GM21526 (cell line): ENCODE measurements at regions not wholly inside any gene's neighbourhood (a gene's known extent, or its start where the extent isn't known, plus 50 kb on each side); places are given as distances from the start of the nearest gene placed in this dataset.

ENCODE experiments used
- ATAC-seq: cut with Tn5 transposase; IDR thresholded peaks from one replicate; pipeline ENCODE4 v1.9.1; 2021; ENCODE audit warnings: moderate library complexity; ENCODE audit not compliant: unreplicated experiment, low FRiP score

GRCh38 chr20:40333591-40333990, 355.4 kb downstream of the MAFB start:
- ATAC-seq = no peak

- no peak for ATAC-seq
Measured at GRCh38 chr20:40331807-40332560, 357.1 kb downstream of the MAFB start.

GRCh38 chr20:40331249-40331648, 357.8 kb downstream of the MAFB start:
- no peak for ATAC-seq

GRCh38 chr20:40329321-40329720, 359.7 kb downstream of the MAFB start:
- no peak for ATAC-seq

- ATAC-seq = no peak
Measured at GRCh38 chr20:40326784-40327183, 362.3 kb downstream of the MAFB start.

- ATAC-seq = no peak
Measured at GRCh38 chr20:40325006-40325568, 363.9 kb downstream of the MAFB start.

- ATAC-seq = no peak
Measured at GRCh38 chr20:40323361-40323794, 365.7 kb downstream of the MAFB start.

GRCh38 chr20:40322941-40323340, 366.1 kb downstream of the MAFB start:
- no peak for ATAC-seq

GRCh38 chr20:40320517-40321011, 368.5 kb downstream of the MAFB start:
- ATAC-seq = no peak

- no peak for ATAC-seq
Measured at GRCh38 chr20:40319741-40320516, 369.1 kb downstream of the MAFB start.

GRCh38 chr20:40319056-40319455, 370.0 kb downstream of the MAFB start:
- ATAC-seq = no peak

- no peak for ATAC-seq
Measured at GRCh38 chr20:40317156-40317790, 371.8 kb downstream of the MAFB start.

- ATAC-seq = no peak
Measured at GRCh38 chr20:40314278-40314677, 374.8 kb downstream of the MAFB start.

- no peak for ATAC-seq
Measured at GRCh38 chr20:40313730-40314129, 375.3 kb downstream of the MAFB start.

GRCh38 chr20:40309731-40310130, 379.3 kb downstream of the MAFB start:
- ATAC-seq = no peak

- ATAC-seq = no peak
Measured at GRCh38 chr20:40307997-40308396, 381.0 kb downstream of the MAFB start.

- no peak for ATAC-seq
Measured at GRCh38 chr20:40307268-40307667, 381.8 kb downstream of the MAFB start.

GRCh38 chr20:40305303-40305702, 383.7 kb downstream of the MAFB start:
- ATAC-seq = no peak

GRCh38 chr20:40304119-40304613, 384.9 kb downstream of the MAFB start:
- no peak for ATAC-seq

- ATAC-seq = no peak
Measured at GRCh38 chr20:40294747-40295146, 394.3 kb downstream of the MAFB start.

- ATAC-seq = no peak
Measured at GRCh38 chr20:40294175-40294574, 394.9 kb downstream of the MAFB start.
